H1 (cell line): ENCODE measurements at regions not wholly inside any gene's neighbourhood (a gene's known extent, or its start where the extent isn't known, plus 50 kb on each side); places are given as distances from the start of the nearest gene placed in this dataset.

ENCODE experiments used
- CTCF ChIA-PET: fragments of 300-600 bp; sonication (Branson Sonifier 250); formaldehyde crosslinking; loops from one replicate; lab custom pipeline; 2021; ENCODE audit not compliant: partially characterized antibody; lab: Charles Lee
- POLR2A ChIA-PET: fragments of 300-600 bp; sonication (Branson Sonifier 250); formaldehyde crosslinking; loops from one replicate; lab custom pipeline; 2021; ENCODE audit warnings: inconsistent platforms; ENCODE audit not compliant: partially characterized antibody; lab: Charles Lee
- DNase-seq, 2 experiments: peaks; one replicate each; pipeline versions ENCODE4 v3.0.0 to v3.0.0-alpha.2; 2010 to 2022; ENCODE audit warnings: low spot score in 2 of 2, low read depth in 1 of 2, mixed read lengths in 1 of 2
- FAIRE-seq: peaks from 2 replicates; lab custom pipeline; 2011; peaks lifted over from hg19 to GRCh38; lab: Jason Lieb, UNC
- H2AFZ ChIP-seq: 2 replicates; pipeline ENCODE4 v1.8.1; 2012; ENCODE audit warnings: low read length, inconsistent platforms
- H2AK5ac ChIP-seq: 2 replicates; pipeline ENCODE4 v1.6.1; 2013; ENCODE audit warnings: low read depth, low read length
- H2BK120ac ChIP-seq: replicated peaks from 2 replicates; pipeline ENCODE3; 2013; ENCODE audit warnings: low read depth, low read length, inconsistent platforms
- H2BK12ac ChIP-seq: 2 replicates; pipeline ENCODE4 v1.6.1; 2013; ENCODE audit warnings: low read depth, low read length
- H2BK15ac ChIP-seq: 2 replicates; pipeline ENCODE4 v1.6.1; 2013; ENCODE audit warnings: low read length
- H2BK20ac ChIP-seq: 2 replicates; pipeline ENCODE4 v1.6.1; 2013; ENCODE audit warnings: low read length
- H2BK5ac ChIP-seq: 2 replicates; pipeline ENCODE4 v1.6.1; 2013; ENCODE audit warnings: low read depth, low read length
- H3K14ac ChIP-seq: 2 replicates; pipeline ENCODE4 v1.6.1; 2013; ENCODE audit warnings: inconsistent platforms; ENCODE audit not compliant: insufficient read length
- H3K18ac ChIP-seq: 2 replicates; pipeline ENCODE4 v1.6.1; 2013; ENCODE audit warnings: low read length; ENCODE audit errors: extremely low read depth
- H3K23ac ChIP-seq: 2 replicates; pipeline ENCODE4 v1.6.1; 2013; ENCODE audit warnings: inconsistent platforms; ENCODE audit not compliant: insufficient read length
- H3K23me2 ChIP-seq: 2 replicates; pipeline ENCODE4 v1.6.1; 2013; ENCODE audit warnings: low read depth, low read length
- H3K27ac ChIP-seq: 2 replicates; pipeline ENCODE4 v1.6.1; 2011; ENCODE audit warnings: low read depth, low read length, inconsistent platforms
- H3K27me3 ChIP-seq, 4 experiments: replicated peaks in 1 of 4; 1 replicate in 1 of 4; 2 replicates in 3 of 4; pipeline versions ENCODE4 v1.6.1 to v1.8.1; 2011 to 2013; ENCODE audit warnings: low read length in 3 of 4, mild to moderate bottlenecking in 3 of 4, inconsistent platforms in 2 of 4, mixed read lengths in 2 of 4, moderate library complexity in 1 of 4; ENCODE audit not compliant: control insufficient read depth in 3 of 4, insufficient read depth in 3 of 4; ENCODE audit errors: extremely low read depth in 1 of 4
- H3K36me3 ChIP-seq, 4 experiments: 2 replicates each; pipeline versions ENCODE4 v1.6.1 to v1.8.1; 2011 to 2013; ENCODE audit warnings: mild to moderate bottlenecking in 4 of 4, low read length in 3 of 4, moderate library complexity in 2 of 4, control low read depth in 1 of 4, inconsistent platforms in 1 of 4; ENCODE audit not compliant: insufficient read depth in 4 of 4, control insufficient read depth in 2 of 4
- H3K4ac ChIP-seq: replicated peaks from 2 replicates; pipeline ENCODE3; 2013; ENCODE audit warnings: low read length, low read depth, mixed read lengths, inconsistent platforms; ENCODE audit not compliant: insufficient read length
- H3K4me1 ChIP-seq, 4 experiments: replicated peaks in 1 of 4; 1 replicate in 1 of 4; 2 replicates in 3 of 4; pipeline versions ENCODE4 v1.6.1 to v1.8.1; 2011 to 2013; ENCODE audit warnings: low read length in 3 of 4, inconsistent platforms in 2 of 4, mixed read lengths in 1 of 4; ENCODE audit not compliant: insufficient read depth in 4 of 4, control insufficient read depth in 3 of 4
- H3K4me2 ChIP-seq, 2 experiments: 2 replicates each; pipeline versions ENCODE4 v1.6.1 to v1.8.1; 2011 to 2013; ENCODE audit warnings: low read depth in 2 of 2, low read length in 2 of 2, control low read depth in 1 of 2, inconsistent platforms in 1 of 2, mild to moderate bottlenecking in 1 of 2; ENCODE audit not compliant: insufficient read depth in 1 of 2
- H3K4me3 ChIP-seq, 4 experiments: fragments of 200-600, 300-600 bp in 1 of 4; sonication (generic), shearing (Covaris generic), sonication (Bioruptor Twin) in 1 of 4; 2 replicates each; pipeline versions ENCODE4 v1.5.1 to v1.8.1; 2011 to 2016; ENCODE audit warnings: low read length in 4 of 4, low read depth in 3 of 4, control low read depth in 2 of 4, inconsistent platforms in 2 of 4, mild to moderate bottlenecking in 2 of 4, mixed read lengths in 1 of 4, moderate library complexity in 1 of 4; ENCODE audit not compliant: insufficient read depth in 2 of 4; ENCODE audit errors: extremely low read depth in 1 of 4
- H3K56ac ChIP-seq: replicated peaks from 2 replicates; pipeline ENCODE3; 2013; ENCODE audit warnings: low read depth, mild to moderate bottlenecking, mixed read lengths, low read length, inconsistent platforms; ENCODE audit not compliant: insufficient read length
- H3K79me1 ChIP-seq: 2 replicates; pipeline ENCODE4 v1.6.1; 2013; ENCODE audit warnings: low read depth, low read length, control low read depth
- H3K79me2 ChIP-seq, 2 experiments: 2 replicates each; pipeline versions ENCODE4 v1.6.1 to v1.8.1; 2012 to 2013; ENCODE audit warnings: low read length in 2 of 2, mild to moderate bottlenecking in 2 of 2, inconsistent platforms in 1 of 2; ENCODE audit not compliant: insufficient read depth in 2 of 2, control insufficient read depth in 1 of 2
- H3K9ac ChIP-seq, 4 experiments: replicated peaks in 1 of 4; 1 replicate in 1 of 4; 2 replicates in 3 of 4; pipeline versions ENCODE4 v1.6.1 to v1.8.1; 2011 to 2013; ENCODE audit warnings: low read depth in 3 of 4, low read length in 3 of 4, control low read depth in 2 of 4, mild to moderate bottlenecking in 2 of 4, moderate library complexity in 2 of 4, inconsistent platforms in 1 of 4; ENCODE audit errors: extremely low read depth in 1 of 4
- H3K9me3 ChIP-seq, 2 experiments: 2 replicates each; pipeline versions ENCODE4 v1.6.1 to v1.8.1; 2012 to 2013; ENCODE audit warnings: mild to moderate bottlenecking in 2 of 2, moderate library complexity in 2 of 2, control low read depth in 1 of 2, inconsistent platforms in 1 of 2, low read depth in 1 of 2, low read length in 1 of 2, mixed read lengths in 1 of 2; ENCODE audit not compliant: insufficient read depth in 2 of 2
- H4K20me1 ChIP-seq, 2 experiments: replicated peaks in 1 of 2; 2 replicates each; pipeline versions ENCODE3 to v1.8.1; 2011 to 2013; ENCODE audit warnings: inconsistent platforms in 2 of 2, low read length in 2 of 2, mild to moderate bottlenecking in 1 of 2; ENCODE audit not compliant: insufficient read depth in 2 of 2, control insufficient read depth in 1 of 2
- H4K5ac ChIP-seq: 2 replicates; pipeline ENCODE4 v1.6.1; 2013; ENCODE audit warnings: low read length, low read depth, mixed read lengths, inconsistent platforms; ENCODE audit not compliant: insufficient read length
- H4K8ac ChIP-seq: 2 replicates; pipeline ENCODE4 v1.8.0; 2013; ENCODE audit warnings: mild to moderate bottlenecking, moderate library complexity, low read length, inconsistent platforms; ENCODE audit not compliant: insufficient read depth; ENCODE audit errors: extremely low read depth
- H4K91ac ChIP-seq: replicated peaks from 2 replicates; pipeline ENCODE3; 2013; ENCODE audit warnings: low read length, mixed read lengths, inconsistent platforms; ENCODE audit not compliant: insufficient read length
- BCL11A ChIP-seq, 2 experiments: IDR thresholded peaks; one replicate each; pipeline ENCODE4 v1.6.1; 2011; ENCODE audit warnings: low read depth in 2 of 2, low read length in 2 of 2, mild to moderate bottlenecking in 2 of 2
- FOSL1 ChIP-seq: IDR thresholded peaks from 2 replicates; pipeline ENCODE4 v1.6.1; 2011; ENCODE audit warnings: mild to moderate bottlenecking, low read depth, low read length, moderate library complexity; ENCODE audit not compliant: insufficient read depth
- RNF2 ChIP-seq: fragments of 200-900, 300-1000 bp; sonication (generic); IDR thresholded peaks from 2 replicates; pipeline ENCODE4 v1.7.1; 2016; ENCODE audit warnings: borderline replicate concordance, low read depth, mild to moderate bottlenecking, antibody characterized with exemption, low read length; ENCODE audit not compliant: poor library complexity, severe bottlenecking; ENCODE audit errors: missing control alignments
- RXRA ChIP-seq: IDR thresholded peaks from 2 replicates; pipeline ENCODE4 v1.6.1; 2011; ENCODE audit warnings: low read depth, mild to moderate bottlenecking, low read length, moderate library complexity; ENCODE audit not compliant: insufficient read depth
- SRF ChIP-seq: IDR thresholded peaks from 2 replicates; pipeline ENCODE4 v1.6.1; 2011; ENCODE audit warnings: mild to moderate bottlenecking, low read depth, low read length, moderate library complexity
- ZNF274 ChIP-seq: IDR thresholded peaks from 2 replicates; pipeline ENCODE4 v1.7.0; 2012; ENCODE audit warnings: low read length, borderline replicate concordance; ENCODE audit errors: extremely low read depth
- WGBS, 2 experiments: shearing (Covaris generic) in 1 of 2; methylation state at CpG; one replicate each; pipeline versions ENCODE4 v1.1.6 to v1.1.7; 2013 to 2015; ENCODE audit warnings: low lambda C conversion rate in 2 of 2, mixed read lengths in 2 of 2, inconsistent platforms in 1 of 2, low coverage in 1 of 2, missing lambda C conversion rate in 1 of 2; ENCODE audit not compliant: insufficient replicate concordance in 2 of 2, insufficient coverage in 1 of 2, insufficient read length in 1 of 2; ENCODE audit errors: extremely low coverage in 1 of 2, missing lambda C conversion rate in 1 of 2; 5-methylcytosine and 5-hydroxymethylcytosine counted together
- TF ChIP-seq, protein P1 (sequence below): IDR thresholded peaks from 2 replicates; pipeline ENCODE4 v1.6.1; 2011; ENCODE audit warnings: low read length, improper control_type of control experiment

DNA sequence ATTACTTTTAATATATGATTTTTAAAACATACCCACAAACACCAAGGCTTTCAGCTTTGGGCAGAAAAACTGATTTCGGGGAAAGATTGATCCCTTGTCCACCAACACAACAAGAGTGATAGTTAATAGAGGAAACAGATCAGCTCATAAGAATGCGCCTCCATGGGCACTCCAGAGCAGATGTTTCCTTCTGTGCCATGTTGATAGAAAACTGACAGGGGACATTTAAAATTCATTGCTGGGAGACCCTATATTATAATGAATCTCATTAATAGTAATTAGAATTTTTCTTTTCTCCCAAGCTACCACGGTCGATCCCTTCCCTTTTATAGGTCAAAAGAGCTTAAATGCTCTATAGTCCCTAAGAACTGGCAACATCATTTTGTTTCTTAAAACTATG lies 431.2 kb downstream of the IRS2 start:
- TF ChIP-seq ZNF274 (no peak), BCL11A (IDR thresholded peaks at IDR 0.05; ENCODE audit: low read depth in 2 of 2, low read length in 2 of 2) (no peak), RXRA (no peak), RNF2 (no peak), SRF (no peak), FOSL1 (no peak)
- TF ChIP-seq, protein P1, sequence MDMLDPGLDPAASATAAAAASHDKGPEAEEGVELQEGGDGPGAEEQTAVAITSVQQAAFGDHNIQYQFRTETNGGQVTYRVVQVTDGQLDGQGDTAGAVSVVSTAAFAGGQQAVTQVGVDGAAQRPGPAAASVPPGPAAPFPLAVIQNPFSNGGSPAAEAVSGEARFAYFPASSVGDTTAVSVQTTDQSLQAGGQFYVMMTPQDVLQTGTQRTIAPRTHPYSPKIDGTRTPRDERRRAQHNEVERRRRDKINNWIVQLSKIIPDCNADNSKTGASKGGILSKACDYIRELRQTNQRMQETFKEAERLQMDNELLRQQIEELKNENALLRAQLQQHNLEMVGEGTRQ = no peak
- Histone ChIP-seq H2AFZ (no peak overlapping the region), H4K8ac (no peak overlapping the region), H3K4me1 (peaks cover 0 to 8% (median 3%) of the 10 kb centered on the region in 4 experiments; a peak in 2 of 7 replicates), H2BK120ac (no peak overlapping the region), H3K4ac (no peak overlapping the region), H4K5ac (no peak overlapping the region), H2BK5ac (no peak overlapping the region), H2BK12ac (no peak overlapping the region), H3K79me2 (no peaks in the 10 kb centered on the region), H3K4me2 (no peak overlapping the region), H3K36me3 (no peaks in the 10 kb centered on the region), H2BK15ac (no peak overlapping the region), H3K23me2 (no peaks in the 10 kb centered on the region), H4K91ac (no peak overlapping the region), H3K18ac (no peak overlapping the region), H3K9ac (no peak overlapping the region), H3K23ac (no peak overlapping the region), H4K20me1 (no peaks in the 10 kb centered on the region), H3K79me1 (no peaks in the 10 kb centered on the region), H3K56ac (no peak overlapping the region), H3K14ac (no peak overlapping the region), H2BK20ac (no peak overlapping the region), H3K27me3 (no peaks in the 10 kb centered on the region), H3K9me3 (no peaks in the 10 kb centered on the region), H2AK5ac (no peak overlapping the region), H3K27ac (no peak overlapping the region), H3K4me3 (no peak overlapping the region)
- FAIRE-seq (no peak), DNase-seq (no peak)
- ChIA-PET CTCF (interaction anchor here (0.6 kb wide), 1 partner anchor 9 kb away, joined by 3 read pairs; no protein-coding TSS in a partner anchor), POLR2A (no interaction called here)
- WGBS, 2 experiments = 90% methylated on average over 4 of the region's 4 CpGs; no CpG with 5 or more reads in 1 of the 2 experiments
